Astrocyte (in vitro differentiated cells and primary cell): ENCODE measurements at regions not wholly inside any gene's neighbourhood (a gene's known extent, or its start where the extent isn't known, plus 50 kb on each side); places are given as distances from the start of the nearest gene placed in this dataset.

Source experiments
- EZH2 ChIP-seq: IDR thresholded peaks from 2 replicates; pipeline ENCODE4 v1.6.1; 2012; ENCODE audit warnings: mild to moderate bottlenecking, low read length, inconsistent platforms; ENCODE audit not compliant: insufficient read depth
- TF ChIP-seq, protein P1 (sequence below): IDR thresholded peaks from 2 replicates; pipeline ENCODE4 v1.5.1; 2011; ENCODE audit warnings: low read depth, mild to moderate bottlenecking, inconsistent platforms, low read length, moderate library complexity; ENCODE audit not compliant: insufficient read depth

DNA sequence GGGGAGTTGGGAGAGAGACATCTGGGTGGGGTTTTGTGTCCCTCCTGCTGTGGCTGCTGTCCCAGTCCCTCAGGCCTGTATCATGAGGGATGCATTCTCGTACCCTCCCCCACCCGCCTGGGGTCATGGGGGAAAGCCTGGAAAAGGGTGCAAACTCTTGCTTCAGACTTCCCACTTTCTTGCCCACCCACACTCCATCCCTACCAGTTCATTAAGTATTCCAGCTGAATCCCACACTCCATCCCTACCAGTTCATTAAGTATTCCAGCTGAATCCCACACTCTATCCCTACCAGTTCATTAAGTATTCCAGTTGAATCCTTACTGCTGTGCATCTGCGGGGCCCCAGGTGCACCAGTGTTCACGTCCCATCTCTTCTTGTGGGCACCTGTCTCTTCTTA is 116.3 kb downstream of the ACAA2 start:
- TF ChIP-seq, protein P1, sequence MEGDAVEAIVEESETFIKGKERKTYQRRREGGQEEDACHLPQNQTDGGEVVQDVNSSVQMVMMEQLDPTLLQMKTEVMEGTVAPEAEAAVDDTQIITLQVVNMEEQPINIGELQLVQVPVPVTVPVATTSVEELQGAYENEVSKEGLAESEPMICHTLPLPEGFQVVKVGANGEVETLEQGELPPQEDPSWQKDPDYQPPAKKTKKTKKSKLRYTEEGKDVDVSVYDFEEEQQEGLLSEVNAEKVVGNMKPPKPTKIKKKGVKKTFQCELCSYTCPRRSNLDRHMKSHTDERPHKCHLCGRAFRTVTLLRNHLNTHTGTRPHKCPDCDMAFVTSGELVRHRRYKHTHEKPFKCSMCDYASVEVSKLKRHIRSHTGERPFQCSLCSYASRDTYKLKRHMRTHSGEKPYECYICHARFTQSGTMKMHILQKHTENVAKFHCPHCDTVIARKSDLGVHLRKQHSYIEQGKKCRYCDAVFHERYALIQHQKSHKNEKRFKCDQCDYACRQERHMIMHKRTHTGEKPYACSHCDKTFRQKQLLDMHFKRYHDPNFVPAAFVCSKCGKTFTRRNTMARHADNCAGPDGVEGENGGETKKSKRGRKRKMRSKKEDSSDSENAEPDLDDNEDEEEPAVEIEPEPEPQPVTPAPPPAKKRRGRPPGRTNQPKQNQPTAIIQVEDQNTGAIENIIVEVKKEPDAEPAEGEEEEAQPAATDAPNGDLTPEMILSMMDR, result no peak
- TF ChIP-seq EZH2, result no peak
